ENCODE measurements at regions not wholly inside any gene's neighbourhood (a gene's known extent, or its start where the extent isn't known, plus 50 kb on each side); places are given as distances from the start of the nearest gene placed in this dataset.

DNA sequence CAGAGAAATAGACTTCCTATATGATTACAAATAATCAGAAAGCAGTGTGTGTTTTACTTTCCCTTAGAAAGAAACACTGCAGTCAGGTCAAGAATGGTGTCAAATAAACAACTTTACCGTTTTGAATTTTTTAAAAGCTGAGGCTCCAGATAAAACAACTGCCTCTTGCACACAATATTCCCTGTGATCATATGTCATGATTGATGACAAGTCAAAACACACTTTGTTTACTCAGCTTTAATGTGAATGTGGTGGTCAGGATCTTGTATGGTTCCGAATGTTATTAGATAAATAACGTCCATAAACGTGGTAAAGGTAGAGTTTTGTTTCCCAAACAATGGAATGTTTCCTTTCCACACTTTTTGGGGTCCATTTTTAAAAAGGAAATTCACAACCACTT lies 428.4 kb upstream of the MDFIC2 start:
- no peak for DNase-seq (ENCODE audit: low read depth, low spot score)

More for the DNA sequence above, 428.4 kb upstream of the MDFIC2 start:
- H3K9me3 ChIP-seq (ENCODE audit: control insufficient read depth in 1 of 2, insufficient read depth in 1 of 2, low read depth in 1 of 2, low read length in 2 of 2), result no peaks in the 10 kb centered on the region
- H3K27me3 ChIP-seq (ENCODE audit: insufficient read depth, low read length), result no peaks in the 10 kb centered on the region
- no peaks in the 10 kb centered on the region for H4K20me1 ChIP-seq (ENCODE audit: insufficient read depth)
- TF ChIP-seq ZNF274 (IDR thresholded peaks at IDR 0.05; ENCODE audit: low read depth, low read length), result no peak
- TF ChIP-seq POLR2A (IDR thresholded peaks at IDR 0.05; ENCODE audit: borderline replicate concordance, extremely low read depth, insufficient read depth, insufficient read length), result no peak
- TF ChIP-seq TCF7L2 (IDR thresholded peaks at IDR 0.05; ENCODE audit: borderline replicate concordance, extremely low read depth, insufficient read depth, insufficient read length), result no peak
- TF ChIP-seq JUND (IDR thresholded peaks at IDR 0.05), result no peak
- TF ChIP-seq YY1 (IDR thresholded peaks at IDR 0.05; ENCODE audit: extremely low read depth, insufficient replicate concordance, low read depth, low read length), result no peak
- TF ChIP-seq ZFX (IDR thresholded peaks at IDR 0.05), result no peak
- TF ChIP-seq SRF (IDR thresholded peaks at IDR 0.05; ENCODE audit: low read depth), result no peak
- no peak for TF ChIP-seq SP1 (IDR thresholded peaks at IDR 0.05; ENCODE audit: low read depth)
- no peak for TF ChIP-seq EZH2 (IDR thresholded peaks at IDR 0.05)
- TF ChIP-seq CEBPB (IDR thresholded peaks at IDR 0.05; ENCODE audit: low read depth), result no peak
- TF ChIP-seq, protein P1, sequence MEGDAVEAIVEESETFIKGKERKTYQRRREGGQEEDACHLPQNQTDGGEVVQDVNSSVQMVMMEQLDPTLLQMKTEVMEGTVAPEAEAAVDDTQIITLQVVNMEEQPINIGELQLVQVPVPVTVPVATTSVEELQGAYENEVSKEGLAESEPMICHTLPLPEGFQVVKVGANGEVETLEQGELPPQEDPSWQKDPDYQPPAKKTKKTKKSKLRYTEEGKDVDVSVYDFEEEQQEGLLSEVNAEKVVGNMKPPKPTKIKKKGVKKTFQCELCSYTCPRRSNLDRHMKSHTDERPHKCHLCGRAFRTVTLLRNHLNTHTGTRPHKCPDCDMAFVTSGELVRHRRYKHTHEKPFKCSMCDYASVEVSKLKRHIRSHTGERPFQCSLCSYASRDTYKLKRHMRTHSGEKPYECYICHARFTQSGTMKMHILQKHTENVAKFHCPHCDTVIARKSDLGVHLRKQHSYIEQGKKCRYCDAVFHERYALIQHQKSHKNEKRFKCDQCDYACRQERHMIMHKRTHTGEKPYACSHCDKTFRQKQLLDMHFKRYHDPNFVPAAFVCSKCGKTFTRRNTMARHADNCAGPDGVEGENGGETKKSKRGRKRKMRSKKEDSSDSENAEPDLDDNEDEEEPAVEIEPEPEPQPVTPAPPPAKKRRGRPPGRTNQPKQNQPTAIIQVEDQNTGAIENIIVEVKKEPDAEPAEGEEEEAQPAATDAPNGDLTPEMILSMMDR (IDR thresholded peaks at IDR 0.05 in 2 of 3, conservative IDR thresholded peaks at IDR 0.05 in 1 of 3; ENCODE audit: borderline replicate concordance in 1 of 3, insufficient read depth in 1 of 3, low read depth in 2 of 3, low read length in 2 of 3), result no peak
- TF ChIP-seq REST (IDR thresholded peaks at IDR 0.05; ENCODE audit: low read depth), result no peak
- no peak for TF ChIP-seq POLR2AphosphoS5 (IDR thresholded peaks at IDR 0.05; ENCODE audit: low read depth, low read length)
- no peak for TF ChIP-seq SIN3A (IDR thresholded peaks at IDR 0.05; ENCODE audit: low read depth)
- TF ChIP-seq, protein P2, sequence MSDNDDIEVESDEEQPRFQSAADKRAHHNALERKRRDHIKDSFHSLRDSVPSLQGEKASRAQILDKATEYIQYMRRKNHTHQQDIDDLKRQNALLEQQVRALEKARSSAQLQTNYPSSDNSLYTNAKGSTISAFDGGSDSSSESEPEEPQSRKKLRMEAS (IDR thresholded peaks at IDR 0.05), result no peak
- TF ChIP-seq EGR1 (IDR thresholded peaks at IDR 0.05; ENCODE audit: low read depth), result no peak
- TF ChIP-seq EZH2phosphoT487 (IDR thresholded peaks at IDR 0.05; ENCODE audit: borderline replicate concordance), result no peak
- no peak for TF ChIP-seq ELF1 (IDR thresholded peaks at IDR 0.05; ENCODE audit: borderline replicate concordance, low read depth)
- no peak overlapping the region for H2AFZ ChIP-seq (ENCODE audit: low read depth, low read length, poor library complexity, severe bottlenecking)
- no peak overlapping the region for H3K9ac ChIP-seq (ENCODE audit: low read length)
- H3K9me2 ChIP-seq (ENCODE audit: insufficient read depth), result no peaks in the 10 kb centered on the region
- no peak overlapping the region for H3K4me2 ChIP-seq (ENCODE audit: low read length)
- H3K36me3 ChIP-seq (ENCODE audit: control insufficient read depth in 1 of 2, insufficient read depth in 2 of 2, low read length in 2 of 2), result no peaks in the 10 kb centered on the region
- no peaks in the 10 kb centered on the region for H3K4me1 ChIP-seq (ENCODE audit: control insufficient read depth in 1 of 2, insufficient read depth in 2 of 2, low read length in 2 of 2)
- no peak overlapping the region for H3K27ac ChIP-seq (ENCODE audit: low read depth, low read length)
- intact Hi-C loops (cut with micrococcal nuclease), result no loop called here
- ATAC-seq, result no peak
- H3K79me2 ChIP-seq (ENCODE audit: insufficient read depth, low read length), result no peaks in the 10 kb centered on the region
- RAD21 ChIA-PET (ENCODE audit: low non-redundant PET in 1 of 2, low total read pairs in 2 of 2, uncharacterized antibody in 2 of 2, unreplicated experiment in 2 of 2), result no interaction called here
- CTCF ChIA-PET, result no interaction called here
- POLR2A ChIA-PET, result no interaction called here
- no peak overlapping the region for H3K4me3 ChIP-seq (replicated peaks in 1 of 2; ENCODE audit: low read depth in 1 of 2, low read length in 2 of 2)
- BruUV-seq (replicated peaks), result no TSS peak
